ENCODE measurements at regions not wholly inside any gene's neighbourhood (a gene's known extent, or its start where the extent isn't known, plus 50 kb on each side); places are given as distances from the start of the nearest gene placed in this dataset.

DNA sequence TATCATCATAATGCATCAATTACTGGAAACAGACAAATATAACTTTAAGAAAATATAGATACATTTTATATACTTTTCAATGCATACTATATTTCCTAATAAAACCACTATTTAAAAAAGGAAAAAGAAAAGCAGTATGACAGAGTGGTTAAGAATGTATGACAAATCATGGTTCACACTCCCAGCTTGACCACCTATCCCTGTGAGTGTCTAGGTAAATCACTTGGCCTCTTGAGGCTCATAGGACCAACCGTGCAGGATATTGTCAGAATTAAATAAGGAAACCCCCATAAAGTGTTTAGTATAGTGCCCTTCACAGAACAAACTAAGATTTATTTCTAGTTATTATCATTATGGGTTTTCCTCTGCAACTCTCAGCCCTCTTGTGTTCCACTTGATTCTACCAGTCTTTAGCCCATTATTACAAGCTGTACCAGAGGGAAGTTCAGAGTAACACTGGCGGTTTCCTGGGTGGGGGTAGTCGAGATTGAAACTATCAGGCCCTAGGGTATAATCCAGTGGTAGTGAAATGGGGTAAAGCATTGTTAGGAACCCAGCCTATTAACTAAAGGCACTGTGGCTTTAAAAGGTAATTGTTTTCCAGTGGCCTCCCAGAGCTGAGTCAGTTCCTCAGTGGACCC lies 55.5 kb upstream of the PAK3 start:
- TF ChIP-seq POU2F2 (IDR thresholded peaks at IDR 0.05; ENCODE audit: low read depth, low read length) (no peak), SPI1 (IDR thresholded peaks at IDR 0.05; ENCODE audit: low read depth, low read length) (no peak), POLR2A (IDR thresholded peaks at IDR 0.05; ENCODE audit: low read depth, low read length) (no peak), POLR2AphosphoS5 (IDR thresholded peaks at IDR 0.05; ENCODE audit: low read depth, low read length) (no peak), TAF1 (IDR thresholded peaks at IDR 0.05; ENCODE audit: low read depth, low read length) (no peak), PAX5 (IDR thresholded peaks at IDR 0.05; ENCODE audit: insufficient read depth, low read length, severe bottlenecking) (no peak)

Measured in GM12891 (cell line).